Colon (tissue), 2 donors: ENCODE measurements at regions not wholly inside any gene's neighbourhood (a gene's known extent, or its start where the extent isn't known, plus 50 kb on each side); places are given as distances from the start of the nearest gene placed in this dataset.

Experiments
- FAIRE-seq: peaks from 2 replicates; lab custom pipeline; 2012; peaks lifted over from hg19 to GRCh38; lab: Jason Lieb, UNC
- donor health status: control.
- donor health status: control.

GRCh38 chr16:73683804-73684203 lies 612.8 kb upstream of the PSMD7 start:
- no peak for FAIRE-seq

GRCh38 chr16:73672135-73672534 lies 624.2 kb upstream of the ZFHX3 start:
- FAIRE-seq = no peak

GRCh38 chr16:73670836-73671820 lies 623.2 kb upstream of the ZFHX3 start:
- FAIRE-seq = no peak

GRCh38 chr16:73669535-73670274 lies 621.8 kb upstream of the ZFHX3 start:
- no peak for FAIRE-seq

GRCh38 chr16:73663720-73664119 lies 615.8 kb upstream of the ZFHX3 start:
- FAIRE-seq = no peak

GRCh38 chr16:73636196-73636595 lies 588.3 kb upstream of the ZFHX3 start:
- no peak for FAIRE-seq

GRCh38 chr16:73629011-73629410 lies 581.1 kb upstream of the ZFHX3 start:
- FAIRE-seq = no peak

- FAIRE-seq = no peak
Observed at GRCh38 chr16:73617738-73618137, 569.8 kb upstream of the ZFHX3 start.

GRCh38 chr16:73616770-73617169 lies 568.8 kb upstream of the ZFHX3 start:
- FAIRE-seq = no peak

- FAIRE-seq = no peak
Observed at GRCh38 chr16:73616166-73616753, 568.3 kb upstream of the ZFHX3 start.

- no peak for FAIRE-seq
Observed at GRCh38 chr16:73615071-73615940, 567.4 kb upstream of the ZFHX3 start.

- FAIRE-seq = no peak
Observed at GRCh38 chr16:73614131-73614530, 566.2 kb upstream of the ZFHX3 start.

- FAIRE-seq = no peak
Observed at GRCh38 chr16:73610605-73611156, 562.8 kb upstream of the ZFHX3 start.

- FAIRE-seq = no peak
Observed at GRCh38 chr16:73610160-73610559, 562.2 kb upstream of the ZFHX3 start.

- no peak for FAIRE-seq
Observed at GRCh38 chr16:73608911-73609310, 561.0 kb upstream of the ZFHX3 start.

- FAIRE-seq = no peak
Observed at GRCh38 chr16:73605309-73605708, 557.4 kb upstream of the ZFHX3 start.

- FAIRE-seq = no peak
Observed at GRCh38 chr16:73601911-73602310, 554.0 kb upstream of the ZFHX3 start.

- FAIRE-seq = no peak
Observed at GRCh38 chr16:73599870-73600269, 551.9 kb upstream of the ZFHX3 start.

- FAIRE-seq = no peak
Observed at GRCh38 chr16:73599351-73599750, 551.4 kb upstream of the ZFHX3 start.

- no peak for FAIRE-seq
Observed at GRCh38 chr16:73584157-73584556, 536.2 kb upstream of the ZFHX3 start.

- FAIRE-seq = no peak
Observed at GRCh38 chr16:73572135-73572828, 524.4 kb upstream of the ZFHX3 start.
